NCI-H2171 (cell line): ENCODE measurements at regions not wholly inside any gene's neighbourhood (a gene's known extent, or its start where the extent isn't known, plus 50 kb on each side); places are given as distances from the start of the nearest gene placed in this dataset.

Experiments
- DNase-seq: peaks from one replicate; lab custom pipeline; 2025; lab: John Stamatoyannopoulos, UW

DNA sequence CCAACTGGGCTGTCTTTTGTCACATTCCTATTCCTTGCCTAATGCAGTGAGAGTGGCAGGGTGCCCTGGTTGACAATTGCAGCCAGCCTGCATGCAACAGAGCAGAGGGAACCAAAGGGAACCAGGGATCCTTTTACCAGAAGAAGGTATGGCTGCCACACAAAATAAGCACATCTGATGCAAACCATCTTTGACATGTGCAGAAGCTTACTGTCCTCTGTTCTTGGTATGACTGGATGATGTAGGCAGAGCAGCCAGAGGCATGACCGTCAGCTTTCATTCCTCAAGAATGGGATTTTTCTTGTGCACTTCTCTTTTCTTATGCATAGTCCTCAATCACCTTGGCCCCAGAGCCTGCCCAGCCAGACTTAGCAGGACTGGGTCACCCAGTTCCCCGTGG, 116.1 kb downstream of the UQCRFS1 start:
- no peak for DNase-seq

DNA sequence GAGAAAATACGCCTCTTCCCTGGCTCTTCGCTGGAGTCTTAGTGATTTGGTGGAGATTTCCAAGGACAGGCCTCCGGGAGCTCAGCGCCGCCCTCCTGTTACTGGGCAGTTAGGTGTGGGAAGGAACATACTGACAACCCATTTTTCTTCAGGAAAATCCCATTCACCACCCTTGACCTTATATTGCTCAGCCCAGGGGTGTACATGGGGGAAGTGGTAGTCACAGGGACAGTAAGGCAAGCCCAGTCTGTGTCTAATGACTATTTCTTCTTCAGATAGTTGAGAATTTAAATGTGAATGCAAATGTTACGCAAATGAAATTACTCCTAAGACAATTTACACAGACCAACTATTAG, 119.4 kb downstream of the UQCRFS1 start:
- no peak for DNase-seq

- DNase-seq: no peak
These were observed 120.0 kb downstream of the UQCRFS1 start for GRCh38 chr19:29092712-29093552.

DNA sequence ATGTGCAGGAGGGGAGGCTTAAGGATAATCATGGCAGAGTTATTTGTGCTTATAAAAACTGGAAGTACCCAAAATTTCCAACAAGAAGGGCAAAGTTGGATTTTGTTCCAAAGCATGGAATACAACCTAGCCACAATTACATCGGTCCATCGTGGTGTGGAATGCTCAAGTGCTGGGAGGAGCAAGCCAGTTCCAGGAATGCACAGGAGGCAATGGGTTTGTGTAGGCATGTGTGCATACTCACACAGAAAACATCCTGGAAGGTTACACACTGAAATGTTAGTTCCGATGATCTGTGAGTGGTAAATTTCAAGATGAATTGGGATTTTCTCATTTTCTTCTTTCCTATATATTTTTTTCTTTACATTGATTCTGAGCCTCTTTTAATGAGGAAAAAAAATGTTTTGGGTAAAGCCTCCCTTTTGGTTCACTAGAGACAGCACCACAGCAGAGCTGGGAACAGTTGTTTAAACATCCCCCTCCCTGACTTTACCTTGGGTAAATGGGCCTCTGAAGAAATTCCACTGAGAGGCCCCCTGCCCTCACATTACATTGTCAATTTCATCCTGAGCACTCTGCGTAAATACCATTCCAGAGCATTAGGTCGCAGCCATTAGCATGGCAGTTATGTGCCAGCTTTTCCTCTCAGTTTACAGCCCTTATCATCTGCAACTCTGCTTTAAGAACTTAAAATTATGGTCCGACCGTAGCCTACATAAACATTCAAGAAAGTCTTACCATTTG, 122.0 kb downstream of the UQCRFS1 start:
- no peak for DNase-seq

GRCh38 chr19:29089315-29089870, 123.6 kb downstream of the UQCRFS1 start:
- DNase-seq: no peak

- no peak for DNase-seq
These were observed 124.2 kb downstream of the UQCRFS1 start for GRCh38 chr19:29088761-29089160.

DNA sequence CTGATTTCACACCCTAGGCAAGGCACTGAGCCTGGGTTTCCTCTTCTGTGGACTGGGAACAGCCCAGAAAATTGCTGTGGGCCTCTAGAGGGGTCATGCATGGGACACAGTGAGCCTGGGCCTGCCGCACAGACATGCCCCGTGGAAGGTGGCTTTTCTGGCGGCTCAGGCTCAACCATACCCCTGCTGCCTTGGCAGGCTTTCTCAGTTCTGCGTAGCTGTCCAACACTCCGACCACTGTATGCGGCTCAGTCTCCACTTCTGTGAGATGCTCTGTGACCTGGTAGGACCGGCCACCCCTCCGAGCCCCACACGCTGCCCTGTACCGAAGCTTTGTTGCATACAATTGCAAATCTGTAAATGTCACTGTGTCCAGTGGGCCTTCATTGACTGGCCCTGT, 126.3 kb downstream of the UQCRFS1 start:
- DNase-seq: no peak

DNA sequence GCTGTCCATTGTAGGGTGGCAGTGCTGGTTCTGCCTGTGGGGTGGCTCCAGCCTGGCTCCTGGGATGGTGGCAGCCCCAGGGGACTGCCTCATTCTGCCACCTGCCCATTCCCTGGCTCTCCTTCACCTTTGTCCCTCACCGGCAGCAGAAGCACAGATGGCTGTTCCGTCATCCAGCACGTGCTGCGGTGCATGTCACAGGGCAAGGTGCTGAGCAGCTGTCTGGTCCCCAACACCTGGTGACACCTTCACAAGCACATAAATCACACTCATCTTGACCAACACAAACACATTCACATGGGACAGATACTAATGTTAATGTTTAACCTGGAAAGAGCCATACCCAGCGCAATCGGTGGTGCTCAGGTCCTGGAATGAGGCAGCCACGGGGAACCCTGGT, 126.8 kb downstream of the UQCRFS1 start:
- DNase-seq: peak; percentile 27

- DNase-seq: no peak
These were observed 127.3 kb downstream of the UQCRFS1 start for GRCh38 chr19:29085630-29086029.

DNA sequence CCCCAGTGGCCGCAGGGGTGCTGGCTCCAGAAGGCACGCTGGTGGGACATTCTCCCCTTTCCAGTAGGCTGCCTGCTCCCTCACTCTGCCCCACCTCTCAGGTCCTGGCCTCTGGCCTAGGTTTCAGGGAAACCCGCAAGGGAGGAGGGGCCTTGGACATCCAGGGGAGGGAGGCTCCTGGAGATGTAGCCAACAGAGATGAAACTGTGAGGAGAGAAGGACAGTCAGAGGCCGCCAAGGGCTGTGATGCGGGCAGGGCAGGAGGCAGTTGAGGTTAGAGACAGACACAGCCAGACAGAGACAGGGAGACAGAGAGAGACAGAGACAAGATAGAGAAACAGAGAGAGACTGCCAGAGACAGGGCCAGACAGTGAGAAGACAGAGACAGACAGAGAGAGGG, 127.7 kb downstream of the UQCRFS1 start:
- DNase-seq: no peak

GRCh38 chr19:29084266-29084665, 128.7 kb downstream of the UQCRFS1 start:
- no peak for DNase-seq

DNA sequence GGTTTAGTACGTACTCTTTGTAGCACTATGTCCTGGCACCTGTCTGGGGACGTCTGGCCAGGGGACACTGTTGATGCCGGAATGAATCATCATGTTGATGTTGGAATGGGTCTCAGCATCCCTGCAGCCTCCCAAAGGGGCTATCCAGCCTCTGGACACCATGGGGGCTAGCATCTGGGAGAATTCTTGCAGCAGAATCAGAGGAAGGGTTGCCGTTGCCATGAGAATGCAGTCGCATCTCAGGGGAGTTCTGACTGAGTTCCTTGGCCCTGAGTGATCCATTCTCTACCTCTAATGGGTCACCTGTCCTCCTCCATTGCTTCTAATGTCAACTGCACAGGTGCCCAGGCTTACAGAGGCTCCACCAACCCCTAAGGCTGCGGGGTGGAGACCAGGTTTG, 129.1 kb downstream of the UQCRFS1 start:
- no peak for DNase-seq

DNA sequence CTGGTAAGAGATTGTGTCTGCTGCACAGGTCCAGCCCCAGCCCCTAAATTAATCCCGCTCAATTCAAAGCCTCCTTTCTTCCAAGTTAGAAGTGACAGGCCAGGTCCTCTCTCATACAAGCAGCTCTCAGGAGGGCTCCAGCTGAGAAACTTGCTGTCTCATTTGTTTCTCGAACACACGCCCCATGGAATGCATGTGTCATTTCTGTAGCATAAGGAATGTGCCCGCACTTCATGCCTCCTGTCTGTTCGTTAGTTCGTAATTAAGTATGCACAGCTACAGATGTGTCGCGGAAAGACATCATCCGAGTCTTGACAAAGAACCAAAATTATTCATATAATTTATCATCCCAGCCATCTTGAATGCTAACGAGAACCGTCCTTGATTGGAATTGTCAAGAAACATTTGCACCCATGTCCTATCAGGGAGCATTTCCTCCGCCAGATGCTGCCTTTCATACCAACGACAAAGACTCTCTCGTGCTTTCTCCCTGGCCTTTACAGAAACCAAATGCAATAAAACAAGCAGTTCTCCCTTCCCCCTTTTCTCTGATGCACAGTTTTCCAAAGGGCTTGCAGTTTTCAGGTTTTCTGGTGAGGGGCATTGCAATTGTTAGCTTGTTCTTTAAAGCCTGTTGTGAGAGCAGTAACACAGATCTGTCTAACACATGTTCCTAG, 133.5 kb downstream of the UQCRFS1 start:
- no peak for DNase-seq

GRCh38 chr19:29076963-29077362, 136.0 kb downstream of the UQCRFS1 start:
- no peak for DNase-seq

DNA sequence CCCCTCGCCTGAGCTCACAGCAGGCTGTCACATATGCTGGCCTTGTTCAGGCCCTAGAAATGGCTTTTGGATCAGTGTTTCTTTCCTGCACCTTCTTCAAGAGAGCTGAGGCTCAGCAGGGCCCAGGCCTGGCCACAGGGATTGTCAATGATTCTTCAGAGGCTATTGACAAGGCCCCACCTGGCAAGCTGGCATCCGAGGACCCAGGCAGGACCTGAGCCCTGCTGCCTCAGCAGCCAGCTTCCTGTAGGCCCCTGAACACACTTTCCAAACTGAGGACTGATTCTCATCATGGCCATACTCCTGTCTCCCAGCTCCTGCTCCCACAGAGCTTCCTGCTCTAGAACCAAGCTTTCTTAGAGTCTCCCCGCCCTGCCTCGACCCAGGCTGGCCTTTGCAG, 136.8 kb downstream of the UQCRFS1 start:
- DNase-seq: no peak

DNA sequence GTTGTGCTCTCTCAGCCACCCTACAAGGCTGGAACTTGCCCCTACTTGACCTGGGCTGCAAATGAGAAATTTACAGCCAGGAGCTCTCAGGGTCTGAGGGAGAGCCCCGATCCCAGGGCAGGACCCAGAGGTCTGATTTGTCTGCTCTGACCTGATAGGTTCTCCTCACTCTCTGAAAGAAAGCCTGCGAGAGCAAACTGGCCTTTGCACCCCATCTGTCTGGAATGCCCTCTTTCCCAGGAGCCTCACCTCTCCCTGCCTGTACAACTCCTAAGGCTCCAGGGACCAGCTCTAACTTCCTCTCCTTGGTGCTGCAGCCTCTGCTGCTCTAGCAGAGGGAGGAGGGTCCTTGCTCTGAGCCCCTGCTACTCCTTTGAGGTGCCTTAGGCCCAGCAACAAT, 137.8 kb downstream of the UQCRFS1 start:
- no peak for DNase-seq

DNA sequence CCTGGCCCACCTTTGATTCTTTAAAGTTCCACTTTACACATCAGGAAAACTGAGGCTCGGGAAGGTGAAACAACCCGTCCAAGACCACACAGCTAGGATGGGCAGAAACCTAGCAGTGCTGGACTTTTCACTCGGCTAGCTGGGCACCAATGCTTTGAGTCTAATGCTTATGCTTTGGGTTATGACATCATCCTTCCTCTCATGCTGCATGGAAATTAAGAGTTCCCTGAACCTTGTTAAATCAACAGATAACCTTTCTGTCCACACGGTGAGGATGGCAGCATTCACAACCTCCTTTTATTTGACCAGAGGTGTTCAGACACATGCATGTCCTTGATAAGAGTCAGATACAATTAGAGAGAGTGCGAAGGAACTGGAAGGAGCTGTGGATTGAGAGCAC, 138.4 kb downstream of the UQCRFS1 start:
- DNase-seq: no peak

GRCh38 chr19:29067831-29068230, 145.1 kb downstream of the UQCRFS1 start:
- no peak for DNase-seq

DNA sequence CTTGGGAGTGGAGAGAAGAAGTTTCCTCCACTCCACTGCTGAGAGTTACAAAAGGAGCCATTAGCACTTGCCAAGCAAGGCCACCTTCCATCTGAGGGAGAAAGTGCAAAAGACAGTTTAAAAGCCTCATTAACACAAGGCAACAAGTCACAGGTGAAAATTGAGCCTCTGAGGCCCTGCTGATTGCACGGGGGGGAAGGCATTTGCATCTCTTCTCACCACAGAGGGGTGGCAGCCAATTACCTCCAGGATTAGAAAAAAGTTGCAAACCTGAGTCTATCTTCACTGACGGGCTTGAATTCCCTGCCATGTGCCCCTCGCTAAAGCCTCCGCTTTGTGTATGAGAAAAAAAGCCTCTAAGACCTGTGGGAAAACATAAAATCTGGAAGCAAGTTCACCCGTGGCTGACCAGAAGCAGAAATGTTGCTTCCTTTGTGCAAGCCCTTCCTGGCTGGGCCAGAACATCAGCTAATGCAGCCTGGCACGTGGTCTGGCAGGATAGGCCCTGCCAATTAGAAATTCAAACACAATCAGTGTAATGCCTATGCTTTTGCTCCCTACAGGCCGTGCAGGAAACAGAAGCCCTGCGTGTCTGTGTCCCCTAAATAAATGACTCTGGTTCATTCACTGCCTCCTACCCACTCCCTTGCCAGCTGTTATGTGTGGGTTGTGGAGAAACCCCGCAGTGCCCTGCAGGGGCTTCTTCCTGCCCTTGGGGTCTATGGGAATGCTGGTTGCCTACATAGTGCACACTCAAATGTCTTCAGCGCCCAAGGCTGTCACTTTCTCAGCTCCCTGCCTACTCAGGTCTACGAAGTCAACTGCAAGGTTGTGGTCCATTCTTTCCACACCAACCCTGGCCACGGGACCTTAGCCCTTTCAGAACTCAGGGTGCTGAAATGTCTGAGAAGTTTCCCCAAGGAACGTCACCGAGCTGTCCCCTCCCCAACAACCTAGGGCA, 150.2 kb downstream of the UQCRFS1 start:
- DNase-seq: no peak

DNA sequence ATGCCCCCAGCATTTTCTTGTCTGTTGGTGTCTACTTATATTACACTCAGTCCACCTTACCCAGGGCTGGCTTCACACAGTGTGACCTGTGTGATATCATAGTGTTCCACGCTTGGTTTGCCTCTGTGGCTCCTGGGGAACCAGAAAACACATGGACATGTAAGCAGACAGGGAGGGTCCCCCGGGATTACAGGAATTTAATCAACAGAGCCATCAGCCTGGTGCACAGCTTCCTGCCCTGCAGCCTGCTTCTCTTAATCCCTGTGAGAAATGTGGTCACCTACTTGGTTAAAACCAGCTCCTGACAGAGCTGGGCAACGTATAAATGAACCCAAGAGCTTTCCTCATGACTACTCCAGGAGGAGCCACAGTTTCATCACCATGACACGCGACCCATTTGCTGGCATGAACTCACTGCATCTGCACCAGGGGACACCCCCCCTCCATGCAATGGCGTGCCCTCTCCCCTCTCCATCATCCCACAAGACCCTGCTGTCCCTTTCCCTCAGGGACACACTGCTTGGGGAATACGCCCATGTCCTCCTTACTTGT, 152.1 kb downstream of the UQCRFS1 start:
- DNase-seq: no peak

- DNase-seq: no peak
These were observed 156.4 kb downstream of the UQCRFS1 start for GRCh38 chr19:29056535-29056934.
